Osteoblast (primary cell): ENCODE measurements at regions not wholly inside any gene's neighbourhood (a gene's known extent, or its start where the extent isn't known, plus 50 kb on each side); places are given as distances from the start of the nearest gene placed in this dataset.
A peak's percentile ranks its signal among the peaks of the same experiment; 100 is the strongest.

Experiments
- DNase-seq: peaks from one replicate; pipeline ENCODE4 v3.0.0; 2011; ENCODE audit warnings: low spot score, mixed read lengths; ENCODE audit not compliant: insufficient read length; ENCODE audit errors: missing footprints
- H2AFZ ChIP-seq: 2 replicates; pipeline ENCODE4 v1.6.0; 2011; ENCODE audit warnings: mild to moderate bottlenecking, low read length
- H3K27ac ChIP-seq: 2 replicates; pipeline ENCODE4 v1.5.1; 2011; ENCODE audit warnings: mild to moderate bottlenecking, low read depth, low read length, moderate library complexity
- H3K27me3 ChIP-seq: 2 replicates; pipeline ENCODE4 v1.6.0; 2012; ENCODE audit warnings: mild to moderate bottlenecking, control low read depth, inconsistent platforms, low read length, moderate library complexity; ENCODE audit not compliant: insufficient read depth
- H3K36me3 ChIP-seq: 2 replicates; pipeline ENCODE4 v1.5.1; 2011; ENCODE audit warnings: mild to moderate bottlenecking, low read length, control low read depth, moderate library complexity; ENCODE audit not compliant: insufficient read depth
- H3K4me1 ChIP-seq: 2 replicates; pipeline ENCODE4 v1.5.1; 2011; ENCODE audit warnings: mild to moderate bottlenecking, low read length, control low read depth, moderate library complexity; ENCODE audit not compliant: insufficient read depth
- H3K4me2 ChIP-seq: 2 replicates; pipeline ENCODE4 v1.6.0; 2011; ENCODE audit warnings: mild to moderate bottlenecking, low read length; ENCODE audit not compliant: insufficient read depth
- H3K4me3 ChIP-seq: fragments of 200-600 bp; sonication (generic); 3 replicates; pipeline ENCODE4 v1.5.1; 2012; ENCODE audit warnings: mild to moderate bottlenecking, low read length, inconsistent platforms; ENCODE audit not compliant: insufficient read depth
- H3K79me2 ChIP-seq: 2 replicates; pipeline ENCODE4 v1.6.0; 2012; ENCODE audit warnings: mild to moderate bottlenecking, low read length, control low read depth, inconsistent platforms; ENCODE audit not compliant: insufficient read depth
- H3K9me3 ChIP-seq: 2 replicates; pipeline ENCODE4 v1.5.1; 2011; ENCODE audit warnings: low read depth, low read length, control low read depth
- H4K20me1 ChIP-seq: 2 replicates; pipeline ENCODE4 v1.6.0; 2012; ENCODE audit warnings: mild to moderate bottlenecking, low read length, control low read depth; ENCODE audit not compliant: insufficient read depth
- CTCF ChIP-seq: IDR thresholded peaks from 2 replicates; pipeline ENCODE4 v1.5.1; 2011; ENCODE audit warnings: mild to moderate bottlenecking, low read depth, low read length, moderate library complexity; ENCODE audit errors: extremely low read depth

GRCh38 chr6:134111726-134112125, 59.3 kb upstream of the SLC2A12 start:
- Histone ChIP-seq H2AFZ (no peak overlapping the region), H3K27me3 (no peaks in the 10 kb centered on the region), H3K9me3 (no peaks in the 10 kb centered on the region), H3K4me1 (peaks cover 8% of the 10 kb centered on the region), H3K27ac (no peak overlapping the region), H3K4me3 (no peak overlapping the region), H3K79me2 (no peaks in the 10 kb centered on the region), H4K20me1 (no peaks in the 10 kb centered on the region), H3K4me2 (no peak overlapping the region), H3K36me3 (no peaks in the 10 kb centered on the region)
- no peak for TF ChIP-seq CTCF
- peak; percentile 31 for DNase-seq

GRCh38 chr6:134111062-134111677, 58.7 kb upstream of the SLC2A12 start:
- Histone ChIP-seq H3K79me2 (no peaks in the 10 kb centered on the region), H3K27me3 (no peaks in the 10 kb centered on the region), H4K20me1 (no peaks in the 10 kb centered on the region), H3K4me3 (no peak overlapping the region), H3K4me2 (no peak overlapping the region), H3K27ac (no peak overlapping the region), H3K9me3 (no peaks in the 10 kb centered on the region), H3K36me3 (no peaks in the 10 kb centered on the region), H3K4me1 (peaks cover 8% of the 10 kb centered on the region), H2AFZ (no peak overlapping the region)
- peak; percentile 93 for TF ChIP-seq CTCF
- DNase-seq, result peak; percentile 70

- DNase-seq, result peak; percentile 65
- no peaks in the 10 kb centered on the region for H3K36me3 ChIP-seq
- no peaks in the 10 kb centered on the region for H4K20me1 ChIP-seq
- H3K4me3 ChIP-seq, result no peak overlapping the region
- H3K79me2 ChIP-seq, result no peaks in the 10 kb centered on the region
- H3K27ac ChIP-seq, result no peak overlapping the region
- no peaks in the 10 kb centered on the region for H3K9me3 ChIP-seq
- no peak overlapping the region for H2AFZ ChIP-seq
- H3K27me3 ChIP-seq, result peaks cover 5% of the 10 kb centered on the region
- TF ChIP-seq CTCF, result no peak
- H3K4me1 ChIP-seq, result peaks cover 8% of the 10 kb centered on the region
- no peak overlapping the region for H3K4me2 ChIP-seq
Observed at GRCh38 chr6:134106702-134107101, 54.3 kb upstream of the SLC2A12 start.

GRCh38 chr6:134105940-134106339, 53.5 kb upstream of the SLC2A12 start:
- Histone ChIP-seq H2AFZ (no peak overlapping the region), H3K27ac (no peak overlapping the region), H3K36me3 (no peaks in the 10 kb centered on the region), H3K4me1 (peaks cover 8% of the 10 kb centered on the region), H3K4me3 (no peak overlapping the region), H3K9me3 (no peaks in the 10 kb centered on the region), H3K27me3 (peaks cover 7% of the 10 kb centered on the region), H3K4me2 (no peak overlapping the region), H3K79me2 (no peaks in the 10 kb centered on the region), H4K20me1 (no peaks in the 10 kb centered on the region)
- no peak for DNase-seq
- no peak for TF ChIP-seq CTCF
